GM12872 (cell line): ENCODE measurements at regions not wholly inside any gene's neighbourhood (a gene's known extent, or its start where the extent isn't known, plus 50 kb on each side); places are given as distances from the start of the nearest gene placed in this dataset.

ENCODE experiments used
- TF ChIP-seq, protein P1 (sequence below): IDR thresholded peaks from 3 replicates; pipeline ENCODE4 v1.5.1; 2011; ENCODE audit warnings: low read depth, mild to moderate bottlenecking, low read length, moderate library complexity; ENCODE audit not compliant: insufficient read depth

DNA sequence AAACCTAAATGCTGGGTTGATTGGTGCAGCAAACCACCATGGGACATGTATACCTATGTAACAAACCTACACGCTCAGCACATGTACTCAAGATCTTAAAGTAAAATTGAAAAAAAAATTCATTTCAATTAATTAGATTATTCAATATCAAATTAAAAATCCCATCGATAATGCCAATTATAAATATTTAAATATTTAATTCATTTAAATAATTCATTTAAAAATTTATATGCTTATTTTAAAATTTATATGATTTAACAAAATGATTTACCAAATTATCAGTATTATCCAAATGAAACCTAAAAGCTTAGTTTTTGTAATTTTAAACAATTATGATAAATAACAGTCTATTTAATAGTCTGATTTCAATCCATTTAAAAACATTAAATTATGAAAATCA, 560.4 kb downstream of the NUP35 start:
- TF ChIP-seq, protein P1, sequence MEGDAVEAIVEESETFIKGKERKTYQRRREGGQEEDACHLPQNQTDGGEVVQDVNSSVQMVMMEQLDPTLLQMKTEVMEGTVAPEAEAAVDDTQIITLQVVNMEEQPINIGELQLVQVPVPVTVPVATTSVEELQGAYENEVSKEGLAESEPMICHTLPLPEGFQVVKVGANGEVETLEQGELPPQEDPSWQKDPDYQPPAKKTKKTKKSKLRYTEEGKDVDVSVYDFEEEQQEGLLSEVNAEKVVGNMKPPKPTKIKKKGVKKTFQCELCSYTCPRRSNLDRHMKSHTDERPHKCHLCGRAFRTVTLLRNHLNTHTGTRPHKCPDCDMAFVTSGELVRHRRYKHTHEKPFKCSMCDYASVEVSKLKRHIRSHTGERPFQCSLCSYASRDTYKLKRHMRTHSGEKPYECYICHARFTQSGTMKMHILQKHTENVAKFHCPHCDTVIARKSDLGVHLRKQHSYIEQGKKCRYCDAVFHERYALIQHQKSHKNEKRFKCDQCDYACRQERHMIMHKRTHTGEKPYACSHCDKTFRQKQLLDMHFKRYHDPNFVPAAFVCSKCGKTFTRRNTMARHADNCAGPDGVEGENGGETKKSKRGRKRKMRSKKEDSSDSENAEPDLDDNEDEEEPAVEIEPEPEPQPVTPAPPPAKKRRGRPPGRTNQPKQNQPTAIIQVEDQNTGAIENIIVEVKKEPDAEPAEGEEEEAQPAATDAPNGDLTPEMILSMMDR = no peak

DNA sequence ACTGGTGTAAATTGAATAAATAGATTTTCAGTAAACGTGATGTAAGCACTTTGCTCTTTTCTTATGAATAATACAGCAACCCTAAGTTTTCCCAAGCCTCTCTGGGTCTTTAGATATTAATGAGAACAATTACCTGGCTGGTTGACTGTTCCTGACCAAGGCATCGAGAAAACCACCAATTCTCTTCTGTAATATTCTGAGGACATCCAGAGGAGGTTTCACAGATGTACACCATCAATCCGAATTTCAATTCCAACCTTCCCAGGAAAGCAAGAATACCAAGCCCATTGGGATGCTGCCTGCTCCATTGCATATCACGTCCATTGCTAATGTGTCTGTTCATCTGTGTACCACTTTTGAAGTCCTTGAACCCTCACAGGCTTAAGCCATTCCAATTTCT, 571.8 kb downstream of the NUP35 start:
- TF ChIP-seq, protein P1 = no peak

DNA sequence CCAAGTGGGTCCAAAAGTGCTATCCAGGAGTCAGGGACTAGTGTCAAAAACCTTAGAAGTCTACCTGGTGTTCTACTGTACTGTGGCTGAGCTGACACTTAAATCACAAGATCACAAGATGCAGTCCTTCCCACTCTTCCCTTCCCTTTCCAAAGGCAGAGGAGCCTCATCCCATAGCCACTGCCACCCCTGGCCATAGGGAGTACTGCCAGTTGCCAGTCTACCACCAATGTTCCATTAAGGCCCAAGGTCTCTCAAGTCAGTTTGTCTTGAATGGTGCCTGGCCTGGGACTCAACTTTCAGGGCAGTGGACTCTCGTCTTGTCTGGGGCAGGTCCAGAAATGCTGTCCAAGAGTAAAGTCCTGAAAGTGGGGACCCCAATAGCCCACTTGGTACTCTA, 585.6 kb downstream of the NUP35 start:
- TF ChIP-seq, protein P1 = peak; percentile 17; the same call in 1 of the 3 replicates

DNA sequence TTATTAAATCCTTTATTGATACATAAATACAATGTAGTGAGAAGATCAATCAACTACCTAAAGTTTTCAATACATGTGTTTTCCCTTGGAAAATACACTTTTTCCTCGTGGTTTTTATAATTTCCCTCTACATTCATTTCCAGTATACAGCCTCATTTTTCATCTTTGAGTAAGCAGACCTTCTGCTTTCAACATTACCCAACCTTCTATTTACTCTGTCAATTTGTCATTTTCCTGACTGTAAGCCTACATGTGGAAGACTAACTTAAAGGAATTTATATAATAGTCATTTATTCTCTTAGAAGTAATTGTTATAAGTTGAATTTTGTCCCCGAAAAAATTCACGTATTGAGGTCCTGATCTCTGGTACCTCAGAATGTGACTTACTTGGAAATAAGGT, 594.0 kb downstream of the NUP35 start:
- TF ChIP-seq, protein P1 = no peak

DNA sequence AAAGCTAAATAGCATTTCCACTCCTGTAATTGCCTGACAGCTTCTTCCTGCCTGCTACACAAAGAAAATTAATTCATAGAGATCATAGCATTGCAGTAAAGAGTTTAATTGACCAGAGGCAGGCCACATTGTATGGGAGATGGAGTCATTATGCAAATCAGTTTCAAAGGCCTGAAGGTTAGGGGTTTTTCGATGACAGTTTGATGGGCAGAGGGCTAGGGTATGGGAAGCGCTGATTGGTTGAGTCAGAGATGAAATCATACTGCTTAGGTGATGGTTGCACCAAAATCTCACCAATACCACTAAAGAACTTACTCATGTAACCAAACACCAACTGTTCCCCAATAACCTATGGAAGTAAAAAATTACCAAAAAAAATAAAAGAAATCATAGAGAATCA, 599.0 kb downstream of the NUP35 start:
- TF ChIP-seq, protein P1 = no peak

DNA sequence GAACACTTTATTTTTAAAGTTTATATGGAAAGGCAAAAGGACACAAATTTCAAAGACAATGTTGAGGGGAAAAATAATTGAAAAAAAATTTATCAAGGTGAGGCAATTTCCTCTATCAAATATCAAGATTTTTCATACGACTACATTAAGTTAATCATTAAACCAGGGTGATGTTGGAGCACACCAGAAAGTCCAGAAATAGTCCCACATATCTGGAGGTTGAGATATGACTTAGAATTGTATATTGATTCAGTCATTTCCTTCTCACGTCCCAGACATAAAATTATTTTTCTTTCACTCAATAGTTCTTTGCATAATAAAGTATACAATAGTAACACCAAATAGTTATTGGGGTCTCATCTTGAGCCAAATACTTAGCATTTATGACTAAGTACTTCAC, 605.1 kb downstream of the NUP35 start:
- TF ChIP-seq, protein P1 = no peak

DNA sequence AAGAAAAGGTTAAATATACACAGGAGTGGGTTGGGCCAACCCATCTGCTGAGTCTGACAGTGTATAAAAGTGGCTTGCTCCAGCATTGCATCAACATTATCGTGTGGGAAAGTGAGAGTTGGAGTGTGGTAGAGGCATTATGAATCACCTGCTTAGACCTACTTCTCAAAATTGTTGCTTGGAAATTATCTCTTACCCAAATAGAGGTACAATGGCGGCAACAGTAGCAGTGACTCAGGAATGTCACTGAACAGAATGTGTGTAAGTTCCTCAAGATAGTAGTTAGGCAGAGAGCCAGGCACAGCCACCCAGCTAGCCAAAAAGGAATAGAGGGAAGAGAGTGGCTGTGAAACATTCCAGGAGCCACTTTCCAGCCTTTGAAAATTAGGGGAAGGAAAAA, 616.0 kb downstream of the NUP35 start:
- TF ChIP-seq, protein P1 = no peak

DNA sequence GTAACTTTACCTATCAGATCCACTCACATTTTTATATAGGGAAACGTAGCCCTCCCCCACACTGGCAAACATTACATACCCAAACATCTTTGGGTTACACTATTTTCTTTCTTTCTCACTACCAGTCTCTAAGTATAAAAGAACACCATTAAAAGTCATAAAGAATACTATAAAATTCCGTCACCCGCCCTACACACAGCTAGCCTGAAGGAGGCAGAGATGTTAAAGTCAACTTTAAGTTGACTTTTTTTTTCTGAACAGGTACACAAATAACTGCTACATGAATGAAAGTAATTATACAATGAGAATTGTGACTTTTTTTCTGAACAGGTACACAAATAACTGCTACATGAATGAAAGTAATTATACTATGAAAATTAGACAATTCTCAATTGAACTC, 628.3 kb downstream of the NUP35 start:
- TF ChIP-seq, protein P1 = no peak
